ENCODE measurements at regions not wholly inside any gene's neighbourhood (a gene's known extent, or its start where the extent isn't known, plus 50 kb on each side); places are given as distances from the start of the nearest gene placed in this dataset.

DNA sequence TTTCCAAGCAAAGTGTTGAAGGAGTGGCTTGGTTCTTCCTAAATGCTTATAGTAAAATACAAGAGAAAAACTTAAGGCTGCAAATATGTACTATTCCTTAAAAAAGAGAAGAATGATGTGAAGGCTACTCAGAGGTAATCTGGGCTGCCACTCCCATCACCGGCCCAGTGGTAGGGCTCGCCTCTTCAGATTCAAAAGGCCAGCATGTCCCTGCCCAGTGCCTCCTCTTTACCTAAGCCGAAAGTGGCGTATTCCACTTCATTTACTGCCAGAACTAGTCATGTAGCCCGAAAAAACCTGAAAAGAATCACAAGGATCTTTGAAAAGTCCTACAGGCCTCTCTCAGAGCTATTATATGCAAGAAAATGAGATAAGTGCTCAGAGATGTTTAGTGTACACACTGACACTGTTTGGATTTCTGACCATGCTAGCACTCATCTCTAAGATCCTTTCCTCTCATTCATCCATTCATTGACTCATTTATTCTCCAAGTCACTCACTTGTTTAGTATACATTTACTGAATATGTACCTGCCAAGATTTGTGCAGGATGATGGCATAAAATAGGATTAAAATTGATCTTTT is 373.3 kb upstream of the THBS1 start:
- TF ChIP-seq CTCF (conservative IDR thresholded peaks at IDR 0.05; ENCODE audit: low read length) (no peak), EZH2phosphoT487 (IDR thresholded peaks at IDR 0.05; ENCODE audit: borderline replicate concordance, low read depth, low read length) (no peak)

Data from OCI-LY7 (cell line).